ENCODE measurements at regions not wholly inside any gene's neighbourhood (a gene's known extent, or its start where the extent isn't known, plus 50 kb on each side); places are given as distances from the start of the nearest gene placed in this dataset.
"Not testable (repeated sequence)": the region's sequence is repeated elsewhere in the genome, so short reads cannot be mapped to it uniquely, and the experiment has no call there.

DNA sequence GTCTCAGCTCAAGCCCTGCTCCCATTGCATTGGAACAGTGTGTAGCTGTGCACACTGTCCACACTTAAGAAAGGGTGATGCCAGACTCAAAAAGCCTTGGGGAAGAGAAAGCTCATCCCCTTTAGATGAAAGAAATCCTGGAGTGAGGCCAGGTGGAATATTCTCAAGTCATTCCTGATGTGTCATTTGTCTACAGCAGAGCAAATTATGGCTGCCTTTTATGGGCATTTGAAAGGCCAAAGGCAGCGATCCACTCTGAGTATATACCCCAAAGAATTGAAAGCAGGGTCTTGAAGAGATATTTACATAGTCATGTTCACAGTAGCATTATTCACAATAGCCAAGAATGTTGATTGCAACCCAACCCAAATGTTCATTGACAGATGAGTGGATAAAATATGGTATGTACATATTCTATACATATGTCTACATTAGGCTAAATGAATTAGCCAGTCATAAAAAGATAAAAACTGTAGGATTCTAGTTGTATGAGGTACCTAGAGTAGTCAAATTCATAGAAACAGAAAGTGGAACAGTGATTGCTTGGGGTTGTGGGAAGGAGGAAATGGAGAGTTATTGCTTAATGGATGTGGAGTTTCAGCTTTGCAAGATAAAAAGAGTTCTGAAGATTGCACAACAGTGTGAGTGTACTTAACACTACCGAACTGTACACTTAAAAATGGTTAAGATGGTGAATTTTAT, 214.9 kb downstream of the KCNRG start:
- DNase-seq (ENCODE audit: low read depth): peak; percentile 90

DNA sequence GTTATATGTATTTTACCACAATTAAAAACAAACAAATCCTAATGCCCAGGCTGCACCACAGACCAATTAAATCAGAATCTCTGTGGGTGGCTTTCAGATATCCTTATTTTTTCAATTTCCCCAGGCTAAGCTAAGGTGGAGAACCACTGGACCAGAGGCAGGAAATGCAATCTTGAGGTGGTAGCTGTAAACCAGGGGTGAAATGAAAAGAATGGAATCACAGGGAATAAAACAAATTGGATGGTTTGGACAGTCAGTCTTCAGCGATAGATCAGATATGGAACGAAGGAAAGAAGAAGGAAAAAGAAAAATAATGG, 215.4 kb downstream of the KCNRG start:
- DNase-seq (ENCODE audit: low read depth): no peak

DNA sequence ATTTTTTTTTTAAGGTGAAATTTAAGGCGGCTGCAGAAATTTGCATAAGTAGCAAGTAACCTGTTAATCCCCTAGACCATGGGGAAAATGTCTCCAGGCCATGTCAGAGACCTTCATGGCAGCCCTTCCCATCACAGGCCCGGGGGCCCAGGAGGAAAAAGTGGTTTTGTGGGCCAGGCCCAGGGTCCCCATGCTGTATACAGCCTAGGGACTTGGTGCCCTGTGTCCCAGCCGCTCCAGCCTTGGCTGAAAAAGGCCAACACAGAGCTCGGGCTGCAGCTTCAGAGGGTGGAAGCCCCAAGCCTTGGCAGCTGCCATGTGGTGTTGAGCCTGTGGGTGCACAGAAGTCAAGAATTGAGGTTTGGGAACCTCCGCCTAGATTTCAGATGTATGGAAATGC, 218.3 kb downstream of the KCNRG start:
- not testable (repeated sequence) for DNase-seq (ENCODE audit: low read depth)

DNA sequence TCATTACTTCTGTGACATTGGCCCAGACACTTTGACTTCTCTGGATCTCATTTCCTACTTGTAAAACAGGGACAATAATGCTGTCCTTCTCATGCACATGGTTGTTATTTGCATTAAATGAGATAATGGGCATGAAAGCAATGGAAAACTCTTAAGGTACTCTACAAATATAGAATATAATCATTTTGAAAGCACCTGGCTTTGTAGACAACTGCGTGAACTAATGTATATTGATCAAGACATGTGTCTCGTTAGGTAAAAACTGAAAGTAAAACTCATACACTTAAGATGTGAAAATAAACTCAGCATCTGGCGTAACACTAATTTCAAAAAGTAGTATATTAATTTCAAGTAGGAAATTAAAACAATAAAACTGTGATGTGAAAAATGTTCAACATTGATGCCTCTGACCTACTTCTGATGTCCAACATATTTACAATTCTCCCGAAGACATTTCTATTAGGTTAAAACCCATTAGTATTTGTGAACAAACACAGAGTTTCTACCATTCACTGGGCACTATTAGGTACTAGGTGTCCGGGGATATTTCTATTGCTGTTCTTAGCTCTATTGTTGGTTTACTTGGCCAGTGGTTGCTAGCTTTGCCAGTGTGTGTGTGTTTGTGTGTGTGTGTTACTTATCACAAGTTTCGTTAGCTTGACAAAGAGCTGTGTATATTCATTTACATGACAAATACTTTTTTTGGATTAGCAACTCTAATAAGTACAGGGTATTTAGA, 220.5 kb downstream of the KCNRG start:
- no peak for DNase-seq (ENCODE audit: low read depth)

DNA sequence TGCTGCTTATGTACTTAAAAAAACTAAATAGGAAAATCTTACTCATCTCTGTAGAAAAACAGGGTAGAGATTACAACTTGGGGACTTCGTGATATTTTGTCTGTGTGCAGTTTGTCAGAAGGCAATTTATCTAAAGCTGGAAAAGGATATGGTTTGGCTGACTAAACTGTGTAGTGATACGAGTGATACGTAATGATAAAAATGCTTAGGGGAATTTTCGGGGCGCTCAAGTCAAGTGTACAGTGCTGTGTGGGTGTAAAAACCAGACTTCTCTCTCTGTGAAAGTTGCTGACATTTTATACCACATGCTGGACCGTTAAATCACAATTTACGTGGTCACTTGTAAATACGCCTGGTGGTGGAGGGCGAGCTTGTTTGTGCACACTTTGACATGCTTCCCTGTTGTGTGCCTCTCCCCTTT, 221.7 kb downstream of the KCNRG start:
- no peak for DNase-seq (ENCODE audit: low read depth)

DNA sequence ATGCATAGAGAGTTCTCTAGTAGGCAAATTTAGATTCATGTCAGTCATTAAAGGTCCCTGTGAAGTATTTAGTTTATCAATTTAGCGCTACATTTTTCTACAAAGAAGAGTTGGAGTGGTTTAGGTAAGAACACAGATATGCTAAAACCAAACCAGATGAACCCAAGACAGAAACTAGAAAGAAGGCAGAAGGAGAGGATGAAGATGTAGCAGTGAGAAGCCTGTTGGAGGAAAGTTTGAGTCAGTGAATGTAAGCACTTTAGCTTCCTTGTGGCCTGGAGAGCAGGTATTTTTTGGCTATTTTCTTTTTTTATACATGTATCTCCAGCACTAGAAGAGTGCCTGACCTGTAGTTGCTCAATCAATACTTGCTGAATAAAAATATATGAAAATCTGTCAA, 223.7 kb downstream of the KCNRG start:
- DNase-seq (ENCODE audit: low read depth): no peak

DNA sequence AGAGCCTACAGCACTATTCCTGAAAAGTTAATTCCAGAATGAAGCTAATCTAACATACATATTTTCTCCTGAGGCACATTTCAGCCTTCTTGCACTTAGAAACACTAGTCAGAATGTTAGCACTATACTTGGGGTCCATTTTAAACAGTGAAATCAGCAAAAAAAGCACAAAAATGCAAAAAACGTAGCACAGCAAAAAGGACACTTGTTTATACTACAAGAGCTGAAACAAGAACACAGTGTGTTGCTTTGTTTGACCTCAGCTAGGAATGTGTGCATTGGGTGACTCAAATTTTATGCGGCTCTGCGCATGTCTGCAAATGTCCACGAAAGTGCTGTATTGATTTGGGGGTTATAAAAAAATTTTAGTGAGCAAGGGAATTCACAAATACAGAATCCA, 226.2 kb downstream of the KCNRG start:
- peak; percentile 58 for DNase-seq (ENCODE audit: low read depth)

DNA sequence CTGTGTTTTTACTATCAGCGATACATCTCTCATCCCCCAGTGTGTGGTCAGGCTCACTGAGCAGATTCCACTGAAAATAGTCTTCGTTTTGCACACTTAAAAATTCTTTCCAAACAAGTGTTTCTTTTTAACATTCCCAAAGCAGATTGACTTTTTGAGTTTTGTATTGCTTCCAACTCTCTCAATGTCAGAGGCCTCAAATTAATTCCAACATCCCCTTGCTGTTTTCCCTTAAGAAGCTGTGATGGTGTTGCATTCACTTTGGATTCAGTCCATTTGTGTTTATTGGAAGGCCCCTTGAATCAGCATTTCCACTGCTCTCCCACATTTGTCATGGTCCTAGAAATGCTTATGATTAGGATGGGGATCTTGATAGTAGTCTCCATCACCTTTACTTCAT, 228.7 kb downstream of the KCNRG start:
- DNase-seq (ENCODE audit: low read depth): no peak

DNA sequence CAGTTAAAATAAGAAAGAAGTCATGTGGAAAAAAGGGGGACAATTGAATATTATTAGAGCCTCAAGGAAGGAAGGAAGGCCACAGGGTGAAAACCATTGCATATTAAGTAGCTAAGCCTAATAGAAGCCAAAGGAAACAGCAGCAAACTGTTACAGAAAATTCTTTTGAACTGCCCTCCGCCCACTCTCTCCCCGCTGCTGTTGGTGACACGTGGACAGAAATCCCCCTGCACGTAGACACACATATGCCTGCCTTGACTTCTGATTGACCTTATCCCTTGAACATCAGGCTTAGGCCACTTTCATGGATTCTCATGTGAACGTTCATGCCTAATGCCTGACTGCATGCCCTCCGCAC, 229.1 kb downstream of the KCNRG start:
- no peak for DNase-seq (ENCODE audit: low read depth)

DNA sequence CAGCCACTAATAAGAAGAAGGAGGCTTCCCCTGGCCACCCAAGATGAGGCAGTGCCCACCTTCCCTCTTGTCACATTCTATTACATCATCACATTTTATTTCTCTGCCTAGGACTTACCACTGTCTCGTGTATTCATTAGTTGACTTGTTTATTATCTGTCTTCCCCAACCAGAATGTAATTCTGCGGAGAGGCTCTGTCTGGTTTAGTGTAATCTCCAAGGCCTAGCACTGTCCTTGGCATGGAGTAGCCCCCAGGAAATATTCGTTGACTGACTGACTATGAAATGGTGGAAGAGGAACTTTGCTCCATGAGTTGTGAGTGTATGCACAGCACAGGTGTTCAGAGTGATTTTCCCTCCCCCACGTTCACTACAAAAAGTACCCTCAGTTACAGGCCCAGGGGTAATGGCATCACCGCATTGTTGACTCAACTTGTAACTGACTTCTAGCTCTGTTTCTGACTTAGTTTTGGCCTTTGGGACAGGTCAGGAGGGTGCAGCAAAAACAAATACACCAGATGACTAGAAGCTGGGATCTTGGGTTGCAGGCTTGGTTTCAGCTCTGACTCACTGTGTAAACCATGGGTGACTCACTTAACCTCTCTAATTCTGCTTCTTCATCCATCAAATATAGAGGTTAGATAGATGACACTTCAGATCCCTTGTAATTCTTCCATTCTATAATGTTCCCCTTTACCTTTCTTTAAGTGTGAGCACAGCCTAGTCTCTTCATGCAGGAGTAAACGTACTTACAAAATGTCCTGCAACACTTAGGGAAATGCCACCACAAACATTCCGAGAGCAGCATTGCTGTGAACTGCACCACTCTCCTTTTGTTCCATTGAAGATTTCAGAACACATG, 229.7 kb downstream of the KCNRG start:
- peak; percentile 93 for DNase-seq (ENCODE audit: low read depth)

DNA sequence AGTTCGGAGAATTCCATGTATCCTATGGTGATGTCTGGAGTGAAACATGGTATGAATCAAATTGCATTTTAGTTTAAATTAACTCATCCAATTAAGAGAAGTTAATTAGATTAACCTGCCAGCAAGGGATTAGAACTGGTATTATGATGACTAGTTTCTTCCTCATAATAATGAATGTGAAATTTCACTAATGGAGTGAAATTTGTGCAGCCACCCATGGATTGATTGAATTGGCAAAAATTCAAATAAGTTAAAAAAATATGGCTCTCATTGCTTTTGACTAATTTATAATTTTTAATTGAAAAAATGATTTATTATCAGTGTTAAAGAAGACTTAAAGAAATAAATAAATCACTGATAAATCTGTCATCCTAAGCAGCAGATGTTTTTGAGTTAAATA, 232.0 kb downstream of the KCNRG start:
- no peak for DNase-seq (ENCODE audit: low read depth)

DNA sequence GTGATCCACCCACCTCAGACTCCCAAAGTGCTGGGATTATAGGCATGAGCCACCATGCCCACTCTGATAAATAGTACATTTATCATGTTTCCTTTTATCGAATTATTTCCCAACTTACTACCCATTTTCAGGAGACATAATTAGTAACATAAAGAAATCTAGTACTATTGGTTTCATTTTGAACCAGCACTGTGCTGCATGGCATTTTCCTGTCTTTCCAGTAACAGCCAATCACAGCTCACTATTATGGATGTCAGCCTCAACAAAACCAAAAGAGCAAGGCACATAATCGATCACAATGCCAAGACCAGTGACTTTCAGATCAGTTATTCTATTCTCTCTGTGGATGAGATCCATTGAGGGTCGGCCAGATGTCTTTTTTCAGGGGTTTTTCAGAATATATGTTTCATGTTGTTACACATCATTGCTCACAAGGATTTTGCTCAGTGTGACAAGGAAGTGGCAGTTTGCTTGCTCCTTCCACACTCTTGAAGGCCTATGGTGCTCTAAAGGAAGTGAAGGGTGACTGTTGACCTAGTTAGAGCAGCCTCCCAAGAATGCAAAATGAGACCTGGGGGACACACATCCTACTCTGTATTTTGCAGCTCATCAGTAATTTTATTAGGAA, 233.4 kb downstream of the KCNRG start:
- no peak for DNase-seq (ENCODE audit: low read depth)

DNA sequence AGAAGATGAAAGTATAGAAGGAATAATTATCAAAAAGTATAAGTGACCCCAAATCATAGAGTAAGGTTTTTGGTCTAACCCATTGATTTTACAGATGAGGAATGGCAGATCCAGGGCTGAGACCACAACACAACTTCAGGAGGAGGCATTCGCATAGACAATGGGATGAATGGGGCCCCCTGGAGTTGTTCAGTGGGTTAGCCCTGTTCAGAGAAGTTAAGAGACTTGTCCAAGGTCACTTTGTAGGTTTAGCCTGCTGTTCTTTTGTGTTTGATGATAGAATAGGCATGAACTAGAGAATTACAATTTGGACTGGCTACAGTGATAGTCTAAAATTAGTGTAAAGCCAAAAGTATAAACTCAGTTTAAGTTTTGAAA, 233.9 kb downstream of the KCNRG start:
- no peak for DNase-seq (ENCODE audit: low read depth)

DNA sequence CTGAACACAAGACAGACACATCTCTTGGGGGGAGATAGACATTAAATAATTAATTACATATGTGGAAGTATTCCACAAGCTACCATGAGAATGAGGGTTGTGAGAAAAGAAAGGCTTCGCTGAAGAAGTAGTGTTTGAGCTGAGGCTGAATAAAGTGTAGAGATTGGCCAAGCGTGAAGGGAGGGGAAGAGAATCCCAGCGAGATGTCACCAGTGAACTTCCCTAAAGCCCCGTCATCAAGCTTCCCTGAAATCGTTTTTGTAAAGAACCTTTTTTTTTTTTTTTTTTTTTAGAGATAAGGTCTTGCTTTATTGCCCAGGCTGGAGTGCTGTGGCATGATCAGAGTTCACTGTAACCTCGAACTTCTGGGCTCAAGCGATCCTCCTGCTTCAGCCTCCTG, 235.2 kb downstream of the KCNRG start:
- DNase-seq (ENCODE audit: low read depth): no peak

DNA sequence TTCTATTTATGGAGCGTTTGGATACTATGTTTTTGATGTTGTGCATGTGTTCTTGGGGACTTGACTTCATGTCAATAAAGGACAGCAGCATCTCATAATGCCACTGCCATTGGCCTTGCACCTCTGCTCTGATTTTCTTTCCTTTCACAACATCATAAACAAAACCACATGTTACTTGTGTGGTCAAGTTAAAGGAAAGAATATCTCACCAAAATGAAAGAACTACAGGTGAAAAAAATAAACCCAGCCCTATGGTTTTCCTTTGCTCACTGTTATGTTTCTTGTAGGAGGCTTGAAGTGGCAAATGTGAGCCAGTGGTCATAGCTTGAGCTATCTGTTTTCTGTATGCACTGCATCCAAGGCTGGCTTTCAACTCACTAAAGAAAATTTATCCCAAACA, 240.4 kb downstream of the KCNRG start:
- no peak for DNase-seq (ENCODE audit: low read depth)

DNA sequence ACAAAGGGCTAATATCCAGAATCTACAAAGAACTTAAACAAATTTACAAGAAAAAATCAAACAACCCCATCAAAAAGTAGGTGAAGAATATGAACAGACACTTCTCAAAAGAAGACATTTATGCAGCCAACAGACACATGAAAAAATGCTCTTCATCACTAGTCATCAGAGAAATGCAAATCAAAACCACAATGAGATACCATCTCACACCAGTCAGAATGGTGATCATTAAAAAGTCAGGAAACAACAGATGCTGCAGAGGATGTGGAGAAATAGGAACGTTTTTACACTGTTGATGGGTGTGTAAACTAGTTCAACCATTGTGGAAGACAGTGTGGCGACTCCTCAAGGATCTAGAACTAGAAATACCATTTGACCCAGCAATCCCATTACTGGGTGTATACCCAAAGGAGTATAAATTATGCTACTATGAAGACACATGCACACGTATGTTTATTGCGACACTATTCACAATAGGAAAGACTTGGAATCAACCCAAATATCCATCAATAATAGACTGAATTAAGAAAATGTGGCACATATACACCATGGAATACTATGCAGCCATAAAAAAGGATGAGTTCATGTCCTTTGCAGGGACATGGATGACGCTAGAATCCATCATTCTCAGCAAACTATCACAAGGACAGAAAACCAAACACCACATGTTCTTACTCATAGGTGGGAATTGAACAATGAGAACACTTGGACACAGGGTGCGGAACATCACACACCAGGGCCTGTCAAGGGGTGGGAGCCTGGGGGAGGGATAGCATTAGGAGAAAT, 241.5 kb downstream of the KCNRG start:
- DNase-seq (ENCODE audit: low read depth): not testable (repeated sequence)

DNA sequence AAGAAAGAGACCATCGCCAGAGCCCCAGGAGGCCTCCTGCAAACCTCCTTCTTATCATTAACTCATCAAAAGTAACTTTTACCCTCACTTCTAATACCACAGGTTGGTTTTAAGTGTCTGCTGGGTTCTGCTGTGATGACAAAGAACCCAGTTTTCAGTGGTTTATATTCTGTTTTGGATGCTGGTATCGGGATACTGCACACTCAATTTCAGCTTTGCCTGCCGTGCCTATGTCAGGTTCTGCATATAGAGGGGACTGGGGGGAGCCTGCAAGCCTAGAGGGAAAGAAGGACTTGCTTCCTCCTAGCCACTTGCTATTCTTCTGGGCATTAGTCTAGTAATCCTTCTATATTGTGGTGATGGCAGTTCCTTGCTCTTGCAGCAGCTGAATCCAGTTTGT, 242.4 kb downstream of the KCNRG start:
- DNase-seq (ENCODE audit: low read depth): no peak

DNA sequence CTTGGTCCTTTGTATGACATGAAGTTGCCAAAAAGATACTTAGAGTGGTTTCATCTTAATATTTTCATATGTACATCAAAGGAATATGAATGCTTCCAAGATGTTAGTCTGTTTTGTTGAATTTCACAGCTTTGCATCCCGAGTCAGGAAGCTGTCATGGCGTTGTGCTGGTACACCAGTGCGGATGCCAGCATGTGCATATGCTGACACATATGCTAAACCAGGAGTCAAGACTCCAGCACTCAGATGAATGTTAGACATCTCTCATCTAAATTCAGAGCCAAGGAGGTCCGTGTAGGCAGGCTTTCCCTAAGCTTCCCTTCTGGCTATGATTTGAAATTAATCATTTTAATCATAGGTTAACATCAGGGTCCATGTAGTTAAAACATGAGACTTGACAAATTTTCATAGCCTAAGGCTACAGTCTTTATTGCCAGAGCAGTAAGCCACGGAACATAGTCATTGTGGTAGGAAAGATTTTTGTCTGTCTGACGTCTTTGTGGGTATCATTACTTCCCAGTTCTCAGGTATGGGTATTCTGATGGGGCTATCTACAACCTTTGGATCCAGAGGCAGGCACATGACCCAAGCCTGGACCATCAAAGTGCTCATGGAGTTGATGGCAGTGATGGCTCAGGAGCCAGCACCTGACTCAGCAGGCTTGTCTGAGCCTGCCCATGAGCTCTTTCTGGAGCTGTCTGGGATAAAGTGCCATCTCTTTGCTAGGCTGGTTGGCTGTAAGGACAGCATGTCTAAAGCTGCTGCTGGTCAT, 246.1 kb downstream of the KCNRG start:
- no peak for DNase-seq (ENCODE audit: low read depth)

DNA sequence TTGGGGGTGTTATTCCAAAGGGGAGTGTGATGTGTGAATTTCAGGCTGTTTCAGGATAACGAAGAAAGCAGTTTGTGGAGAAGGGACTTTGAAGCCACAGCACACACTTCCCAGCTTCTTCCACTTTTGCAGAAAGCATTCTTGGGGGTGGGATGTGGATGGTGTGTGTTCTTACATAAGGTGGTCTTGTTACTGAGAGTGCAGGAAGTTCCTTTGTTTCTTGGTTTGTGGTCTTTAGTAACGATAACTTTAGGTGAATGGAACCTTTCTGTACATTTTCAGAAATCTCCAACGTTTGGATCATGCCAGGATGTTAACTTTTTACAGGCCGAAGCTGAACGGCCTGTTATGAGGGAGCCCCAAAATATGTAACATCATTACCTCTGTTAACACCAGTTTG, 251.8 kb downstream of the KCNRG start:
- no peak for DNase-seq (ENCODE audit: low read depth)

DNA sequence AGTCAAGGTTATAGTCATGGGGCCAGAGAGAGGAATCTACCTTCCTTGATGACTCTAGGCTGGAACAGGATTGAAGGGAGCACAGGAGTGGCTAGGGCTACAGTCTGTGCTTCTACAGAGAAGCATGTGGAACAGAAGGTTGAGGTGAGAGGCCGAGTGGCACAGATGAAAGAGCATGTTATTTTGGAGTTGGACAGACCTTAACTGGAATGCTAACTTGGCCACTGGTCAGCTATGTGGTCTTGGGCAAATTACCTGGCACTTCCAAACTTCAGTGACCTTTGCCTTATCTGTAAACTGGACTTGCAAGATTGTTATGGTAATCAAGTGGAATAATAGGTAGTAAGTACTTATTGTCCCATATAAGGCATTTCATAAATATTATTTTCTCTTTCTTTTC, 252.7 kb downstream of the KCNRG start:
- DNase-seq (ENCODE audit: low read depth): no peak

DNA sequence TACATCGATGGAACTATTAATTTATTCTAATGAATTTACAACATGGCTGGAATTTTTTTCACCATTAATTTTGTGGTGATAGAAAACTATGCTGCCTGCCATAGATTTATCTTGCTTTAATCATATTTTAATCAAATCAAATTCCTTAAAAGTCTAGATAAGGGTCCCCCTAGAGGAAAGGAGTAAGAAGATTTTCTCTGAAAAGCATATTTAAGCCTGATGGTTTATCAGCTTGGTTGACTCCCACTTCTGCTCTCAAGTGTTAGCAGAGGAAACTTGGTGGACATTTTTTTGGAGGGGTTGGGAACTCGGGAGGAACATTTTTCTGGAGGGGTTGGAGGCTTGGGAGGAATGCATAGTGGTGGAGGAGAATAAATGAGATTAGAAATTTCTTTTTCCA, 253.3 kb downstream of the KCNRG start:
- DNase-seq (ENCODE audit: low read depth): peak; percentile 4
